Stimulated activated CD8-positive, alpha-beta memory T cell treated with anti-CD3 and anti-CD28 coated beads, Interleukin-4, amount 100 ng/mL, for 4 hours (primary cell): ENCODE measurements at regions not wholly inside any gene's neighbourhood (a gene's known extent, or its start where the extent isn't known, plus 50 kb on each side); places are given as distances from the start of the nearest gene placed in this dataset.
"Not testable (repeated sequence)": the region's sequence is repeated elsewhere in the genome, so short reads cannot be mapped to it uniquely, and the experiment has no call there.

Source experiments
- DNase-seq, 2 donors: peaks; one replicate each; pipeline ENCODE4 v3.0.0-alpha.2; 2020; ENCODE audit warnings: low read depth in 2 of 2, low spot score in 1 of 2

GRCh38 chr1:30464187-30464617, 259.2 kb downstream of the MATN1 start:
- DNase-seq = no peak

- no peak for DNase-seq
Observed at GRCh38 chr1:30462826-30463425, 260.5 kb downstream of the MATN1 start.

- no peak for DNase-seq
Observed at GRCh38 chr1:30462166-30462565, 261.2 kb downstream of the MATN1 start.

- DNase-seq = no peak
Observed at GRCh38 chr1:30461640-30462039, 261.7 kb downstream of the MATN1 start.

GRCh38 chr1:30460661-30461060, 262.7 kb downstream of the MATN1 start:
- DNase-seq = no peak

- DNase-seq = not testable (repeated sequence)
Observed at GRCh38 chr1:30458730-30459485, 264.5 kb downstream of the MATN1 start.

- no peak for DNase-seq
Observed at GRCh38 chr1:30452925-30453324, 270.5 kb downstream of the MATN1 start.

GRCh38 chr1:30452170-30452569, 271.2 kb downstream of the MATN1 start:
- no peak for DNase-seq

- DNase-seq = no peak
Observed at GRCh38 chr1:30451532-30452125, 271.8 kb downstream of the MATN1 start.

GRCh38 chr1:30450818-30451233, 272.6 kb downstream of the MATN1 start:
- DNase-seq = no peak

GRCh38 chr1:30450148-30450817, 273.1 kb downstream of the MATN1 start:
- no peak for DNase-seq

GRCh38 chr1:30449428-30450147, 273.8 kb downstream of the MATN1 start:
- no peak for DNase-seq

GRCh38 chr1:30449003-30449402, 274.4 kb downstream of the MATN1 start:
- DNase-seq = no peak

- no peak for DNase-seq
Observed at GRCh38 chr1:30447701-30448100, 275.7 kb downstream of the MATN1 start.

- no peak for DNase-seq
Observed at GRCh38 chr1:30447080-30447479, 276.3 kb downstream of the MATN1 start.

GRCh38 chr1:30446508-30446907, 276.9 kb downstream of the MATN1 start:
- no peak for DNase-seq

GRCh38 chr1:30446095-30446494, 277.3 kb downstream of the MATN1 start:
- DNase-seq = no peak

- DNase-seq = no peak
Observed at GRCh38 chr1:30445449-30445848, 277.9 kb downstream of the MATN1 start.

GRCh38 chr1:30444850-30445249, 278.5 kb downstream of the MATN1 start:
- DNase-seq = no peak

- DNase-seq = no peak
Observed at GRCh38 chr1:30444401-30444800, 279.0 kb downstream of the MATN1 start.

- DNase-seq = not testable (repeated sequence)
Observed at GRCh38 chr1:30438274-30438673, 285.1 kb downstream of the MATN1 start.
